ENCODE measurements at regions not wholly inside any gene's neighbourhood (a gene's known extent, or its start where the extent isn't known, plus 50 kb on each side); places are given as distances from the start of the nearest gene placed in this dataset.
"Not testable (repeated sequence)": the region's sequence is repeated elsewhere in the genome, so short reads cannot be mapped to it uniquely, and the experiment has no call there.

DNA sequence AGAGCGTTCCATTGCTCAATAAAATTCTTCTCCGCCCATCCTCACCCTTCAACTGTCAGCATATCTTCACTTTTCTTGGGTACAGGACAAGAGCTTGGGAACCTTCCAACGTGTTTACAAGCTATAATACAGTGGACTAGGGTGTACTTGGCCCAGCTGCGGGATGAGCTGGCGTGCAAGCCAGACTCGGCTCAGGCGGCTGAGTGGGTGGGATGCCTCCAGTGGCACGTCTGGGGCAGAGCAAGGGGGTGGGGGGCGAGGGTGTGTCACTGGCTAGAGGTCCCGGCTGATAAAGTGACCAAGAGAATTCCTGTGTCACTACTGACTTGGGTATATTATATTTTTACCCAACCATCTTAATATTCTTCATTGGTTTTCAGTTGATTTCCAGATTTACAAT lies 179.7 kb downstream of the EVA1A start:
- DNase-seq, result no peak

GRCh38 chr2:75379476-75380210 lies 180.3 kb upstream of the TACR1 start:
- no peak for DNase-seq

- DNase-seq, result no peak
Measured at GRCh38 chr2:75375646-75376582, 176.6 kb upstream of the TACR1 start.

- not testable (repeated sequence) for DNase-seq
Measured at GRCh38 chr2:75374414-75374957, 175.2 kb upstream of the TACR1 start.

GRCh38 chr2:75367401-75367800 lies 168.1 kb upstream of the TACR1 start:
- no peak for DNase-seq

DNA sequence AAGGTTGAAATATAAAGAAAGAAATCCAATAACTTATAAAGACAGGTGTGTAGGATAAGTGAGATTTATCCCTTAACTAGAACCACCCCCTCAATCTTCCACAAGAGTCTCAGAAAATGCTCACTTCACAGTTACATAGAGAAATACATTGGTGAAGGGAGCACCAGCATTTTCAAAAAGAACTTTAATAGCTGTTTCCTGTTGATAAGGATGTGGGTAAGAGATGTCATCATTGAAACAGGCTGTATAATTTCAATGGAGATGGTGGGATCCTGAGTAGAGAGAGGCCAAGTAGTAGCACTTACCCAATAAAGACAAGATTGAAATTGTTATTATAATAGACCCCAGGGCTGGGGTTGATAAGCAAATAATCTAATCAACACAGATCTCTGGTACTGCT lies 162.2 kb upstream of the TACR1 start:
- no peak for DNase-seq

DNA sequence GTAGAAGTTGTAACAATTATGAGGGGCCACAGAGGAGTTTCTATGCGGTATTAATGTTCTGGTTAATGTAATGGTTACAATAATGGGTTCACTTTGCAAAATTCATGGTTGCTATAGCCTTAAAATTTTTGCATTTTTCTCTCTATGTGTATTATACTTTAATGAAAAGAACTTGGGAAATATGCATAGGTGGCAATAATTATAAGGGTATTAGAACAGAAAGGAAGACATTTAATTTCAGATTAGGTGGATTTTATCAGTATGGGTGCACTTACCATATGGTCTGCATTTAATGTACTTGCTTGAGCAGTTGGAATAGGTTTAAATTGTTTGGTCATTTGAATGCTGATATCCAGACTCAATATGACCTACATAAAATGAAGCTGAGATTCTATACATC lies 161.6 kb upstream of the TACR1 start:
- DNase-seq, result no peak

DNA sequence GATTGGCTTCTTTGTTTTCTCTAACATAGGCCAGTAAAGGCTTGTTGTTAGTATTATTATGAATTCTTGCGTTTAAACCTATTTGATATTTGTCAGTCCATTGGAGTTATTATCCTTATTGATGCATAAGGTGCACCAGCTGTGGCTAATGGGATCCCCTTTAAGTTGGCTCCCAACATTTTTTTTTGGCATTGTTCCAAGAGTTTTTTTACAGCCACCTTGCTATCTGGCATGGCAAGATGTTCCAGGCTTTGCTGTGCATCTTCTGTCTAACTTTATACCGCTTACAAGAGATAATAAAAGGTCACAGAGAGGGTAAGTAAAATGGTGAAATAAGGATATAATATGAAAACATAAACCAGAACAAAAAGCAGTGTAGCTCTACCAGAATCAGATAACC lies 157.5 kb upstream of the TACR1 start:
- no peak for DNase-seq

DNA sequence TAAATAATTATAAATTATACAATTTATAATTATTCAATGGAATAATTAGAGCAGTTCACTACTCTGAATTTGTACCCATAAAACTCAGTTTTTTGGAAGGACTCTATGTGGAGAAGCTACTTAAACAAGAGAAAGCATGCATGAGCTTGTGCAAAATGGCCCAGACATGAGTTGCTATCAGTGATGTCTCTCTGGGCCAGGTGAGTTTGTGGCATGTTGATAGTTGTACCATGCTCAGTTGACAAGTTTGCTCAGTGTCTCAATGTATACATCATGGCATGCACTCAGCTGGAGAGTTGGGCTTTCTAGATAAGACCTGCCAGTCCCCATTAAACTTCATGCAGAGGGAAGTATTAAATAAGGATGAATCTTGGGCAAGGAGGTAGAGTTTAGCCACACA lies 153.8 kb upstream of the TACR1 start:
- no peak for DNase-seq

DNA sequence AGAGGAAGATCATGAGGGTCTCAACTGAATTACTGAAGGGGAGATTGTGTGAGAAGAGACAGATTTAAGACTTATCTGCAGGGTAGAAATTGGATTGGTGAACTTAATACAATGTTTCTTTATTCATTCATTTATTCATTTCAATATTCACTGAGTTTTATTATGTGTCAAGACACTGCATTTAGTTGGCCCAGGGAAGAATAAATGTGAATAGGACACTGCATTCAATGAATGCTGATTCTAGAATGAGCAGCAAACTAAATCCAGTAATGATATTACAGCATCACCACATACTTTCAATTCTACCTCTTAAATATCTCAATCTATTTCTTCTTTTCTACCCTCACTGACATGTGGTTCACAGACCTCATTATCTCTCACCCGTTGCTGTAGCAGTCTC lies 149.0 kb upstream of the TACR1 start:
- DNase-seq, result no peak

- DNase-seq, result no peak
Measured at GRCh38 chr2:75344146-75344545, 144.8 kb upstream of the TACR1 start.

DNA sequence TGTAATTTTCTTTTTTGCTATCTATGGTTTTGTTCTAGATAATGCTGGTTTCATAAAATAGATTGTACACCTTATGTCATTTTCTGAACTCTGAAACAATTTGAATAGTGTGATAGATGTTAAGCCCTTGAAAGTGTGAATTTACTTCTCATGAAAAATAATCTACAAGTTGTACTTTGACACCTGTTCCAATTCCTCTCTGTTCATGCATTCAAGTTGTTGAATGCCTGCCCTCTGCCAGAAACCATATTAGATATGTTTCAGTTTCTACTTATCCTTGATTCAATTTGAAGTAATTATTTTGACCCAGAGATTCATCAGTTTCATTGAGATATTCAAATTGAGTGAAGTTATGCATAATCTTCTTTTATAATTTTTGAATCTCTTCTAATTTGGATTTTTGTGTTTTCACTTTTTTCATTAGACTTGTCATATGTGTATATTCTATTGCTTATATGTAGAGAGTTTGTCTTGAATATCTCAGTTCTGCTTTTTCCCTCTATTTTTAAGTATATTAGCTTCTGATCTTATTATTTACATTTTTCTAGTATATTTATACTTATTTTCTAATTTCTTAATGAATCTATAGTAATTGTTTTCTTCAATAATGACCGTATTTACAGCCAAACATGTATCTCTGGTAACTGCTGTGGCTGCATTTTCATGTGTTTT lies 143.3 kb upstream of the TACR1 start:
- DNase-seq, result no peak

DNA sequence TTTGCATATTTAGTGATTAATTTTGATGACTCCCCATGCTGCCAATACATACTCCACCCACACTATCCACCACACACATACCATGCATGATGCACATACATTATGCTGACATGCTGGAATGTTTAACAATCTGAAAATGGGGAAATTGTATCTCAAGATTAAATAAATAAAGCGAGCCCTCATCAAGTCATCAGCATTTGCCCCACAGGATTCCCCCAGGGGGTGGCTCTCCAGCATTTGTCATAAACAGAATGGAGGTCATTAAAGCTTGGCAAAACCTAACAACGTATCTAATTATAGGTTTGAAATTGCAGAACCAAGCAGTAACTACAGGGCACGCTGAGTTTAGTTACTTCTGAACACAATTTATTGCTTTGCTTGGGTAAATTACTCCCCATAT lies 141.2 kb upstream of the TACR1 start:
- DNase-seq, result no peak

GRCh38 chr2:75338461-75338860 lies 139.1 kb upstream of the TACR1 start:
- DNase-seq, result no peak

DNA sequence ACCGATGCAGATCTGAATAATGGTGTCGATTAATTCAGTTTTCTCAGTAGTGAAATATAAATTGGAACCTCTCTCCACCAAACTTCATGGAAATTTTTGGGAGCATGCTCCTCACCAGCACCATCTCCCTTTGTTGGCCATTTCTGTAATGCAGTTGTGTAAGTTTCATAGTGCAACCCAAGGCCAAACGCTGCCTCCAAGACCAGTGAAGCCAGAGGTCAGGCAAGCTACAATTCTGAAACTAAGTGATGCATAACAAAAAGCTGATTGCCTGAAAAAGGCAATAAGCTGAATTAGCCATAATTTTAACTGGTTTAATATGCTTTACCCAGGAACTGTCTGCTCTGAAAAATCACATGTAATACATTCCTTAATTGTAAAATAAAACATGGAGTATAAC lies 138.3 kb upstream of the TACR1 start:
- no peak for DNase-seq

DNA sequence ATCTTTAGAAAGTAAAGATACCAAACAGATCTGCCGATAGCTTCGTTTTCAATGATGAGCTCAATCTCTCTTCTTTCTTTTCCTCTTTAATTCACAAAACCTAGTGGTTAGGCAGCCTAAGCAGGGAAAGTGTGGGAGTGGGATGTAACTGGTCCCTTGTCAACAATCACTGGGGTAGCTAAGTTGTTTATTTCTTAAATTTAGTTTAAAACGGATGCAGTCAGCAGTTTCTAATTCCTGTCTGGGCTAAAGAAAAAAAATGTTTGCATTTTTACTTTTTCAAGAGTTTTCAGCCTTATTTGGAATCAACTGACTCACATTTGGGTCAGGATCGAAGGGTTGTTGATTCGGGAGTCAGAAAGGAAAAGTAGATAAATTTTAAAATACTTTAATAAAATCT lies 137.7 kb upstream of the TACR1 start:
- DNase-seq, result no peak

DNA sequence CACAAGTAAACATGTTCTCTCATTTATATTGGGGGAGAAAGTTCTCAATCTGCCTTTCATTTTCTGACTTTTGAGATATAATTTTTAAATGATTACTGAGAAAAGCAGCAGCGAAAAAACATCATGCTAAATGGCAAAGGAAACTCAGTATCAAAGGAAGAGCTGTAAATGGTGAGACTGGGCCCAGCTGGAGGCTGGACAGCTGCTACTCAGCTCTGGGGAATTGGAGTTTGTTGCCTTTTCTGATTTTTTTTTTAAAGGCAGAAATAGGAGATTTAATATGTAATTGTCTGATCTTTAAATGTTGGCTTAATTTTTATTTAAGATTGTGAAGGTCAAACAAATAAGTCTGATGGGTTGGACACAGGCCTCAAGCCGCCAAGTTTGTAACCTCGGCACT lies 137.1 kb upstream of the TACR1 start:
- no peak for DNase-seq

- no peak for DNase-seq
Measured at GRCh38 chr2:75334076-75334475, 134.8 kb upstream of the TACR1 start.

DNA sequence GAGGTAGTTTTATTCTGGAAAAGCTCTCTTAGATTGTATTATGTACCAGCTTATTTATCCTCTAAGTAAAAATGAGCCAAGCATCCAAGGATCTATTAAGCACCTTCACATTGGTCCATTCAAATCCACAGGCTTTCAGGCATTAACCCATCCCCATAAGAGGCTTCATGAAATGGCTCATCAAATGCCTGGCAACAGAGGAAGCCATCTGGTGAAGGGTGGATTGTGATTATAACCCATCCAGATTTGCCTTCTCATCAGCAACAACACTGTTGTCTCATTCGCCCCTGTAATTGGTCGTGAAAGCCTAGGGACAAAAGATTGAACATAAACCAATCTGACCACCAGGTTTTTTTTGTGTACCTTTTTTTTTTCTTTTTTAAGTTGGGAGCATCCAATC lies 134.3 kb upstream of the TACR1 start:
- DNase-seq, result no peak

DNA sequence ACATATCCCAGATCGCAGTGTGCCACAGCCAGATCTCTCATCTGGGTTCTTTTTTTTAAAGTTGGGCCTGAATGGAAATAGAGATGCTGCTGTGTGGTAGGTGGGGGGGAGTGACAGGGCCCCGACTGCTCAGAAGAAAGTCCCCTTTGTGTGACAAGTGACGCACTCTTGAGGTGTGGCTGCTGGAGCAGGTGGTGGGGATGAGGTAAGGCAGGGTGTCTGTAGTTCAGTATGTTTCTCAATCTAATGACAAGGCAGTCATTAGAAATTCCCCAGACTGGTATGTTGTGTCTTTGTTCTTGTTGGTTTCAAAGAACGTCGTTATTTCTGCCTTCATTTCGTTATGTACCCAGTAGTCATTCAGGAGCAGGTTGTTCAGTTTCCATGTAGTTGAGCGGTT lies 128.8 kb upstream of the TACR1 start:
- no peak for DNase-seq

DNA sequence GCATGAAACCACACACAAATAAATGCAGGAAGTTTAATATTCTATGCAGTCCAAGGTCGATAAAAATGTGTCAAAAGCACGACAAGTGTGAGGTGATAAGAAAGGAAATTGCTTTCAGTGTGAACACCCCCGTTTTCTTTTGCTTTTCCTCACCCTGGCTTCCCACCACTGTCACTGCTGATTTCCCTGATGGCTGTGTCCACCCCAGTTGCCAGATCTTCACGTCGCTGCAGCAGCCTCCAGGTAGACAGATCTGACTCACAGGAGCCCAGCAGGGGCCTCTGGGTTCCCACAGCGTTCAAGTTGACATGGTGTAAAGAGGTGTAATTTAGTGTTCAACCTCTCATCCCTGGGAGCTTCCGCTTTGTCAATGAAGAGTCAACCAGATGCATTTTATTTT lies 128.0 kb upstream of the TACR1 start:
- no peak for DNase-seq

GRCh38 chr2:75326645-75327044 lies 127.3 kb upstream of the TACR1 start:
- DNase-seq, result no peak

- no peak for DNase-seq
Measured at GRCh38 chr2:75325594-75325993, 126.3 kb upstream of the TACR1 start.

All from NCI-H187 treated with DMSO at 0.1 percent for 48 hours (cell line).